ENCODE measurements at regions not wholly inside any gene's neighbourhood (a gene's known extent, or its start where the extent isn't known, plus 50 kb on each side); places are given as distances from the start of the nearest gene placed in this dataset.

- TF ChIP-seq, protein P1, sequence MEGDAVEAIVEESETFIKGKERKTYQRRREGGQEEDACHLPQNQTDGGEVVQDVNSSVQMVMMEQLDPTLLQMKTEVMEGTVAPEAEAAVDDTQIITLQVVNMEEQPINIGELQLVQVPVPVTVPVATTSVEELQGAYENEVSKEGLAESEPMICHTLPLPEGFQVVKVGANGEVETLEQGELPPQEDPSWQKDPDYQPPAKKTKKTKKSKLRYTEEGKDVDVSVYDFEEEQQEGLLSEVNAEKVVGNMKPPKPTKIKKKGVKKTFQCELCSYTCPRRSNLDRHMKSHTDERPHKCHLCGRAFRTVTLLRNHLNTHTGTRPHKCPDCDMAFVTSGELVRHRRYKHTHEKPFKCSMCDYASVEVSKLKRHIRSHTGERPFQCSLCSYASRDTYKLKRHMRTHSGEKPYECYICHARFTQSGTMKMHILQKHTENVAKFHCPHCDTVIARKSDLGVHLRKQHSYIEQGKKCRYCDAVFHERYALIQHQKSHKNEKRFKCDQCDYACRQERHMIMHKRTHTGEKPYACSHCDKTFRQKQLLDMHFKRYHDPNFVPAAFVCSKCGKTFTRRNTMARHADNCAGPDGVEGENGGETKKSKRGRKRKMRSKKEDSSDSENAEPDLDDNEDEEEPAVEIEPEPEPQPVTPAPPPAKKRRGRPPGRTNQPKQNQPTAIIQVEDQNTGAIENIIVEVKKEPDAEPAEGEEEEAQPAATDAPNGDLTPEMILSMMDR (IDR thresholded peaks at IDR 0.05), result no peak
- no peak for TF ChIP-seq POLR2A (IDR thresholded peaks at IDR 0.05)
Observed at GRCh38 chr2:70381821-70382220, 80.0 kb upstream of the FAM136A start.
